K562 (cell line): ENCODE measurements at regions not wholly inside any gene's neighbourhood (a gene's known extent, or its start where the extent isn't known, plus 50 kb on each side); places are given as distances from the start of the nearest gene placed in this dataset.

Experiments
- CTCF ChIP-seq, 3 experiments: IDR thresholded peaks in 2 of 3; conservative IDR thresholded peaks in 1 of 3; 2 replicates each; pipeline ENCODE4 v1.5.1; 2011 to 2012; ENCODE audit warnings: low read length in 3 of 3, mild to moderate bottlenecking in 3 of 3, control low read depth in 2 of 3, improper control_type of control experiment in 1 of 3, inconsistent platforms in 1 of 3, low read depth in 1 of 3, mixed read lengths in 1 of 3, moderate library complexity in 1 of 3; ENCODE audit not compliant: insufficient read depth in 2 of 3
- JUN ChIP-seq, 2 experiments: sonication (generic) in 1 of 2; formaldehyde crosslinking in 1 of 2; IDR thresholded peaks; 2 replicates each; pipeline versions ENCODE4 v1.6.1 to v1.8.0; 2012 to 2022; ENCODE audit warnings: borderline replicate concordance in 2 of 2, mild to moderate bottlenecking in 2 of 2, improper control_type of control experiment in 1 of 2, low read depth in 1 of 2, low read length in 1 of 2, missing genetic modification reagents in 1 of 2
- JUND ChIP-seq, 2 experiments: IDR thresholded peaks; 2 replicates in 1 of 2; 3 replicates in 1 of 2; pipeline ENCODE4 v1.6.1; 2011; ENCODE audit warnings: borderline replicate concordance in 2 of 2, low read depth in 2 of 2, low read length in 2 of 2, improper control_type of control experiment in 1 of 2, missing biosample characterization in 1 of 2, missing genetic modification characterization in 1 of 2, missing genetic modification reagents in 1 of 2
- MED1 ChIP-seq: sonication (generic); formaldehyde crosslinking; IDR thresholded peaks from 2 replicates; pipeline ENCODE4 v1.8.1; 2023; ENCODE audit warnings: missing genetic modification reagents, borderline replicate concordance
- MLX ChIP-seq, 2 experiments: fragments of 450-650 bp in 1 of 2; sonication (generic) in 1 of 2; formaldehyde crosslinking; conservative IDR thresholded peaks; 2 replicates each; pipeline versions ENCODE4 v1.4.0 to v1.8.1; 2020 to 2022; ENCODE audit warnings: mild to moderate bottlenecking in 1 of 2, missing genetic modification reagents in 1 of 2

GRCh38 chr11:112655371-112655770, 305.8 kb upstream of the NCAM1 start (continued):
- TF ChIP-seq CTCF (IDR thresholded peaks at IDR 0.05 in 2 of 3, conservative IDR thresholded peaks at IDR 0.05 in 1 of 3; ENCODE audit: insufficient read depth in 2 of 3, low read depth in 1 of 3, low read length in 3 of 3) (peak in 1 of 3 experiments; percentile 18; a peak in 1 of 6 replicates), MLX (CRISPR knock-in tag; conservative IDR thresholded peaks at IDR 0.05) (no peak), MED1 (CRISPR knock-in tag) (no peak), JUND (IDR thresholded peaks at IDR 0.05; ENCODE audit: borderline replicate concordance, low read depth, low read length) (no peak), JUND (tag; IDR thresholded peaks at IDR 0.05; ENCODE audit: borderline replicate concordance, low read depth, low read length) (no peak), JUN (IDR thresholded peaks at IDR 0.05; ENCODE audit: borderline replicate concordance, low read depth, low read length) (no peak), JUN (CRISPR knock-in tag; IDR thresholded peaks at IDR 0.05; ENCODE audit: borderline replicate concordance) (no peak)
- TF ChIP-seq, all 486 proteins: peak for 3
